Left lung (tissue), 4 donors: ENCODE measurements at regions not wholly inside any gene's neighbourhood (a gene's known extent, or its start where the extent isn't known, plus 50 kb on each side); places are given as distances from the start of the nearest gene placed in this dataset.

Experiments used
- ATAC-seq: fragments of 200-7000 bp; cut with Tn5 transposase; one replicate; pipeline ENCODE4 v1.9.1; 2020; ENCODE audit warnings: moderate library complexity
- DNase-seq, 4 donors: peaks; one replicate each; pipeline ENCODE4 v3.0.0-alpha.2; 2013 to 2020
- H3K27ac ChIP-seq, 2 donors: fragments of 200-600 bp; sonication (generic) in 1 of 2; one replicate each; pipeline versions ENCODE4 v1.5.0 to v1.8.0; 2020 to 2021
- H3K27me3 ChIP-seq, 2 donors: fragments of 200-600 bp; sonication (generic) in 1 of 2; one replicate each; pipeline versions ENCODE4 v1.5.0 to v1.8.0; 2020 to 2021
- H3K36me3 ChIP-seq, 2 donors: fragments of 200-600 bp; sonication (generic) in 1 of 2; one replicate each; pipeline versions ENCODE4 v1.5.0 to v1.8.0; 2020 to 2021
- H3K4me1 ChIP-seq, 2 donors: fragments of 200-600 bp; one replicate each; pipeline ENCODE4 v1.8.0; 2021
- H3K4me3 ChIP-seq, 2 donors: fragments of 200-600 bp; sonication (generic) in 1 of 2; one replicate each; pipeline versions ENCODE4 v1.5.0 to v1.8.0; 2020 to 2021; ENCODE audit warnings: mild to moderate bottlenecking in 1 of 2
- H3K9me3 ChIP-seq, 2 donors: fragments of 200-600 bp; sonication (generic) in 1 of 2; one replicate each; pipeline versions ENCODE4 v1.5.0 to v1.8.0; 2020 to 2021
- intact Hi-C, 2 donors: fragments of 100-400 bp; cut with DNase I; formaldehyde crosslinking; loops; one replicate each; pipeline versions ENCODE4 v1.11.2 to v1.14.2; 2022
- TF ChIP-seq, protein P1 (sequence below), 2 donors: fragments of 200-600 bp; sonication (generic) in 1 of 2; IDR thresholded peaks; one replicate each; pipeline versions ENCODE4 v1.5.0 to v1.8.0; 2021; ENCODE audit warnings: antibody characterized with exemption in 2 of 2
- donor health status: DM: no; HTN: yes; CAD: no.
- donor health status: DM: no; HTN: no; CAD: no.

DNA sequence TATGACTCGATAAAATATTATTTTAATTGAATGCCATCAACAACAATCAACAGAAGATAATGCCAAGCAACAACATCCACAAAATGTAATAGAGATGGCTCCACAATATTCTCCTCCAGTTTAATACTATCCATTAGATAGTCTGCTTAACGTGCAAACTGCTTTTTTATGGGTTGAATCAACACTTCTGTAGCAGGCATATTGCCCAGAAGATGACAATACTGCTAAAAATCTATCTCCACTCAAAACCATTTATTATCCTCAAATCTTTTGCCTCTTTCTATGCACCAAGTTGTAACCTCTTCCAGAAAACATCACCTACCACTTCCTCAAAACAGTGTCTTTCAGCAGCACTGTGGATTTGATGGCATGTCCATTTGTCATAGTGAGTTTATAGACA lies 295.7 kb upstream of the LMCD1 start:
- intact Hi-C loops, result no loop called here
- ATAC-seq (no peak), DNase-seq (no peak)
- no peaks in the 10 kb centered on the region for H3K27me3 ChIP-seq
- no peaks in the 10 kb centered on the region for H3K9me3 ChIP-seq
- H3K4me3 ChIP-seq, result no peak overlapping the region
- H3K36me3 ChIP-seq, result no peaks in the 10 kb centered on the region
- TF ChIP-seq, protein P1, sequence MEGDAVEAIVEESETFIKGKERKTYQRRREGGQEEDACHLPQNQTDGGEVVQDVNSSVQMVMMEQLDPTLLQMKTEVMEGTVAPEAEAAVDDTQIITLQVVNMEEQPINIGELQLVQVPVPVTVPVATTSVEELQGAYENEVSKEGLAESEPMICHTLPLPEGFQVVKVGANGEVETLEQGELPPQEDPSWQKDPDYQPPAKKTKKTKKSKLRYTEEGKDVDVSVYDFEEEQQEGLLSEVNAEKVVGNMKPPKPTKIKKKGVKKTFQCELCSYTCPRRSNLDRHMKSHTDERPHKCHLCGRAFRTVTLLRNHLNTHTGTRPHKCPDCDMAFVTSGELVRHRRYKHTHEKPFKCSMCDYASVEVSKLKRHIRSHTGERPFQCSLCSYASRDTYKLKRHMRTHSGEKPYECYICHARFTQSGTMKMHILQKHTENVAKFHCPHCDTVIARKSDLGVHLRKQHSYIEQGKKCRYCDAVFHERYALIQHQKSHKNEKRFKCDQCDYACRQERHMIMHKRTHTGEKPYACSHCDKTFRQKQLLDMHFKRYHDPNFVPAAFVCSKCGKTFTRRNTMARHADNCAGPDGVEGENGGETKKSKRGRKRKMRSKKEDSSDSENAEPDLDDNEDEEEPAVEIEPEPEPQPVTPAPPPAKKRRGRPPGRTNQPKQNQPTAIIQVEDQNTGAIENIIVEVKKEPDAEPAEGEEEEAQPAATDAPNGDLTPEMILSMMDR (IDR thresholded peaks at IDR 0.05), result no peak
- H3K4me1 ChIP-seq, result no peaks in the 10 kb centered on the region
- H3K27ac ChIP-seq, result no peak overlapping the region

DNA sequence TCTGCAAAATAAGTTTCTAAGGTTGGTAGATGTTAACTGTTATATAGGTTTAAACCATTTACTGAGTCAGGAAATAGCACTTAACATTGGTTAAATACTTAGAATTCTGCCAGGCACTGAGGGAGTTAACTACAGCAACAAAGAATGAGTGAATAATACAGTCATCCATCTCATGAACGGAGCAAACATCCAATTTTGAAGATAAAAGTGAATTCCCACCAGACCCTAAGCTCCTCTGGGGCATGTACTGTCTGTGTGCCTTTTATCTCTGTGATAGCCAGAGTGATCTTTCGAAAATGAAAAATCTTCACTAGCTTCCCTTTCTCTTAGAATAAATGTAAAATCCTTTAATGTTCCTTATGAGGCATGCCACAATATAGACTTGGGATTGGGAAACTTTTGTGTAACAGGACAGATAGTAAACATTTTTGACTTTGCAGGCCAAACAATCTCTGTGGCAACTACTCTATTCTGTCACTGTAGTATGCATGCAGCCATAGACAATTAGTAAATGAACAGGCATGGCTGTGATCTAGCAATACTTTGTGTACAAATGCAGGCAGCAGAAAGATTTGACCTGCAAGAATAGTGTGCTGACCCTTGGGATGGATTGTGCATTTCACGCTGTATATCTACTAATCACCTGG lies 294.5 kb upstream of the LMCD1 start:
- Histone ChIP-seq H3K9me3 (no peaks in the 10 kb centered on the region), H3K4me1 (no peaks in the 10 kb centered on the region), H3K4me3 (no peak overlapping the region), H3K27me3 (no peaks in the 10 kb centered on the region), H3K36me3 (no peaks in the 10 kb centered on the region), H3K27ac (no peak overlapping the region)
- ATAC-seq, result no peak
- DNase-seq, result peak in 2 of 4 donors; percentile 33 to 37
- TF ChIP-seq, protein P1 (IDR thresholded peaks at IDR 0.05), result no peak
- intact Hi-C loops, result no loop called here

DNA sequence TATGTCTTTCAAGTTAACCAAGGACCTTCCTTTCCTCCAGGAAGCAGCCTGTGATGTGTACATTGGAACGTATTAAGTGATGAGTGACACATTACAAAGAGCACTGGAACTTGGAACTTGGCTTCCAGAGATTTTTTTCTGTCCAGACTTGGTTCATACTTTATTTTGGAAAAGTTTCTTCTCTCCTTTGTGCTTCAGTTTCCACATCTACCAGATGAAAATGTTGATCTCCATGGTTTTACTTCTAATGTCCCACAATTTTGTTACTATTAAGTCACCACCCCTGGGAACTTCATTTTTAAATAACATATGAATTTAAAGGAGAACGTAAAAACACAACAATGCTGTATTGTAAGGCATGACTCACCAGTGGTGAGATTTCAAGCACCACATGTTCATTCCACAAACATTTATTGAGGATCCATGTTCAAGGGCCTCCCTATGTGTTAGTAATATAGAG lies 290.7 kb upstream of the LMCD1 start:
- Histone ChIP-seq H3K4me1 (no peaks in the 10 kb centered on the region), H3K4me3 (no peak overlapping the region), H3K27ac (no peak overlapping the region), H3K27me3 (no peaks in the 10 kb centered on the region), H3K9me3 (no peaks in the 10 kb centered on the region), H3K36me3 (no peaks in the 10 kb centered on the region)
- no peak for ATAC-seq
- TF ChIP-seq, protein P1 (IDR thresholded peaks at IDR 0.05), result no peak
- intact Hi-C loops, result no loop called here
- no peak for DNase-seq

DNA sequence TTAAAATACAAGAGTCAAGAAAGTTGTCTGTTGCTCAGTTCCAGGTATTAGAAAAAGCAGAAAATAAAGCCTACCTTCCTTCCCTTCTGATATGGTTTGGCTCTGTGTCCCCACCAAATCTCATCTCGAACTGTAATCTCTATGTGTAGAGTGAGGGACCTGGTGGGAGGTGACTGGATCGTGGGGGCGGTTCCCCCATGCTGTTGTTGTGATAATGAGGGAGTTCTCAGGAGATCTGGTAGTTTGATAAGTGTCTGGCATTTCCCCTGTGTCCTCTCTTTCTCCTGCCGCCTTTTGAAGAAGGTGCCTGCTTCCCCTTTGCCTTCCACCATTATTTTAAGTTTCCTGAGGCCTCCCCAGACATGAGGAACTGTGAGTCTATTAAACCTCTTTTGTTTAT lies 288.8 kb upstream of the LMCD1 start:
- H3K4me1 ChIP-seq, result no peaks in the 10 kb centered on the region
- H3K36me3 ChIP-seq, result no peaks in the 10 kb centered on the region
- H3K4me3 ChIP-seq, result no peak overlapping the region
- no peak for ATAC-seq
- H3K9me3 ChIP-seq, result no peaks in the 10 kb centered on the region
- intact Hi-C loops, result no loop called here
- TF ChIP-seq, protein P1 (IDR thresholded peaks at IDR 0.05), result no peak
- no peak overlapping the region for H3K27ac ChIP-seq
- no peak for DNase-seq
- H3K27me3 ChIP-seq, result no peaks in the 10 kb centered on the region

DNA sequence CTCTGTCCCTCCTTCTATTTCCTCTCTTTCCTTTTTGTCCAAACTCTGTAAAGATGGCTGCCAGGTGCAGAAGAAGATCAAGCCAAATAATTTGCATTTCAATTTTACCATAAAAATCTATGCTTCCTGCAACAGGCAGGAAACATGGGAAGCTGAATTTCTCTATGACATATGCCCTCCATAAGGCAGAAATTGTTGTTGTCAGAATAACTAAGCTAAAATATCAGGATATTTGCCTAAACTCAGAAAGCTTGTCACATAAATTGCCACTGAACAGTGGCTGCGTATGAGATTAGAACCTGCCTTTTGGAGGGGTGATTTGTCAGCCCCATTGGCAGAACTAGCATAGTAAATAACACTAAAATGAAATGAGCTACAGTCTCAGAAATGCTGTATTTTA lies 288.3 kb upstream of the LMCD1 start:
- H3K27me3 ChIP-seq, result no peaks in the 10 kb centered on the region
- H3K9me3 ChIP-seq, result no peaks in the 10 kb centered on the region
- no peaks in the 10 kb centered on the region for H3K4me1 ChIP-seq
- intact Hi-C loops, result no loop called here
- DNase-seq (no peak), ATAC-seq (no peak)
- H3K27ac ChIP-seq, result no peak overlapping the region
- H3K4me3 ChIP-seq, result no peak overlapping the region
- H3K36me3 ChIP-seq, result no peaks in the 10 kb centered on the region
- TF ChIP-seq, protein P1 (IDR thresholded peaks at IDR 0.05), result no peak
